Osteoblast (primary cell): ENCODE measurements at regions not wholly inside any gene's neighbourhood (a gene's known extent, or its start where the extent isn't known, plus 50 kb on each side); places are given as distances from the start of the nearest gene placed in this dataset.
A peak's percentile ranks its signal among the peaks of the same experiment; 100 is the strongest.

Experiments
- DNase-seq: peaks from one replicate; pipeline ENCODE4 v3.0.0; 2011; ENCODE audit warnings: low spot score, mixed read lengths; ENCODE audit not compliant: insufficient read length; ENCODE audit errors: missing footprints
- H2AFZ ChIP-seq: 2 replicates; pipeline ENCODE4 v1.6.0; 2011; ENCODE audit warnings: mild to moderate bottlenecking, low read length
- H3K27ac ChIP-seq: 2 replicates; pipeline ENCODE4 v1.5.1; 2011; ENCODE audit warnings: mild to moderate bottlenecking, low read depth, low read length, moderate library complexity
- H3K27me3 ChIP-seq: 2 replicates; pipeline ENCODE4 v1.6.0; 2012; ENCODE audit warnings: mild to moderate bottlenecking, control low read depth, inconsistent platforms, low read length, moderate library complexity; ENCODE audit not compliant: insufficient read depth
- H3K36me3 ChIP-seq: 2 replicates; pipeline ENCODE4 v1.5.1; 2011; ENCODE audit warnings: mild to moderate bottlenecking, low read length, control low read depth, moderate library complexity; ENCODE audit not compliant: insufficient read depth
- H3K4me1 ChIP-seq: 2 replicates; pipeline ENCODE4 v1.5.1; 2011; ENCODE audit warnings: mild to moderate bottlenecking, low read length, control low read depth, moderate library complexity; ENCODE audit not compliant: insufficient read depth
- H3K4me2 ChIP-seq: 2 replicates; pipeline ENCODE4 v1.6.0; 2011; ENCODE audit warnings: mild to moderate bottlenecking, low read length; ENCODE audit not compliant: insufficient read depth
- H3K4me3 ChIP-seq: fragments of 200-600 bp; sonication (generic); 3 replicates; pipeline ENCODE4 v1.5.1; 2012; ENCODE audit warnings: mild to moderate bottlenecking, low read length, inconsistent platforms; ENCODE audit not compliant: insufficient read depth
- H3K79me2 ChIP-seq: 2 replicates; pipeline ENCODE4 v1.6.0; 2012; ENCODE audit warnings: mild to moderate bottlenecking, low read length, control low read depth, inconsistent platforms; ENCODE audit not compliant: insufficient read depth
- H3K9me3 ChIP-seq: 2 replicates; pipeline ENCODE4 v1.5.1; 2011; ENCODE audit warnings: low read depth, low read length, control low read depth
- H4K20me1 ChIP-seq: 2 replicates; pipeline ENCODE4 v1.6.0; 2012; ENCODE audit warnings: mild to moderate bottlenecking, low read length, control low read depth; ENCODE audit not compliant: insufficient read depth
- TF ChIP-seq, protein P1 (sequence below): IDR thresholded peaks from 2 replicates; pipeline ENCODE4 v1.5.1; 2011; ENCODE audit warnings: mild to moderate bottlenecking, low read depth, low read length, moderate library complexity; ENCODE audit errors: extremely low read depth

DNA sequence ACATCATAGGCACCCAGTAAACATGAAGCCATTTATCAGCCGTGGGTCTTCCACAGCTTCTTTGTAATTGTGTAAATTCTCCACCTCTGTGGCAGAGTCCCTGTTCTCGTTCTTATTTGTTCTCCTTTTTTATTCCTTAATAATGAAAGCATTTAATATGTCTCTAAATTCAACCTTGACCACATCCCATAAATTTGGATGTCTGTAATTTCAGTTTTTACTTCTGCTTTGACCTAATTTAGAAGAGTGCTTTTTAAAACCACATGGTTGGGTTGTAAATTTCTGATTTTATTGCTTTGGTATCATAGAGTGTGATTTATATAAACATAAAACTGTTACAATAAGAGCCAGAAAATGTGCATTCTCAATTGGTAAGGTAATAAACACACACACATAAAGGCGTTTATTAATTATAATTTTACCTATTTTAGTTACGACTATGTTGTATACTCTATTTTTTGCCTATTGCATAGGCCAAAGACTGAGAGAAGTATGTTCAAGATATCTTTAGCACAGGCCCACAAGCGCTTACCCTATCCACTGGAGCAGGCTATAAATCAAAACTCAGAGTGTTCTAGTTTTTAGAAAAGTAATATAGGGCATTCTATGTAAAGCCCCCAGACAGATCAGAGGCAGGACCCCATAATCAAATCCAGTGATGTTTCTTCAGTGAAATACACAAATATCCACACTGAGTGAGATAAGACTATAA lies 58.0 kb upstream of the CCND1 start:
- no peak for DNase-seq
- H3K79me2 ChIP-seq = no peaks in the 10 kb centered on the region
- no peak overlapping the region for H3K4me2 ChIP-seq
- peaks cover 7% of the 10 kb centered on the region for H3K4me1 ChIP-seq
- H4K20me1 ChIP-seq = no peaks in the 10 kb centered on the region
- no peaks in the 10 kb centered on the region for H3K9me3 ChIP-seq
- H3K27ac ChIP-seq = no peak overlapping the region
- H2AFZ ChIP-seq = no peak overlapping the region
- H3K27me3 ChIP-seq = no peaks in the 10 kb centered on the region
- TF ChIP-seq, protein P1, sequence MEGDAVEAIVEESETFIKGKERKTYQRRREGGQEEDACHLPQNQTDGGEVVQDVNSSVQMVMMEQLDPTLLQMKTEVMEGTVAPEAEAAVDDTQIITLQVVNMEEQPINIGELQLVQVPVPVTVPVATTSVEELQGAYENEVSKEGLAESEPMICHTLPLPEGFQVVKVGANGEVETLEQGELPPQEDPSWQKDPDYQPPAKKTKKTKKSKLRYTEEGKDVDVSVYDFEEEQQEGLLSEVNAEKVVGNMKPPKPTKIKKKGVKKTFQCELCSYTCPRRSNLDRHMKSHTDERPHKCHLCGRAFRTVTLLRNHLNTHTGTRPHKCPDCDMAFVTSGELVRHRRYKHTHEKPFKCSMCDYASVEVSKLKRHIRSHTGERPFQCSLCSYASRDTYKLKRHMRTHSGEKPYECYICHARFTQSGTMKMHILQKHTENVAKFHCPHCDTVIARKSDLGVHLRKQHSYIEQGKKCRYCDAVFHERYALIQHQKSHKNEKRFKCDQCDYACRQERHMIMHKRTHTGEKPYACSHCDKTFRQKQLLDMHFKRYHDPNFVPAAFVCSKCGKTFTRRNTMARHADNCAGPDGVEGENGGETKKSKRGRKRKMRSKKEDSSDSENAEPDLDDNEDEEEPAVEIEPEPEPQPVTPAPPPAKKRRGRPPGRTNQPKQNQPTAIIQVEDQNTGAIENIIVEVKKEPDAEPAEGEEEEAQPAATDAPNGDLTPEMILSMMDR = no peak
- H3K4me3 ChIP-seq = no peak overlapping the region
- no peaks in the 10 kb centered on the region for H3K36me3 ChIP-seq

DNA sequence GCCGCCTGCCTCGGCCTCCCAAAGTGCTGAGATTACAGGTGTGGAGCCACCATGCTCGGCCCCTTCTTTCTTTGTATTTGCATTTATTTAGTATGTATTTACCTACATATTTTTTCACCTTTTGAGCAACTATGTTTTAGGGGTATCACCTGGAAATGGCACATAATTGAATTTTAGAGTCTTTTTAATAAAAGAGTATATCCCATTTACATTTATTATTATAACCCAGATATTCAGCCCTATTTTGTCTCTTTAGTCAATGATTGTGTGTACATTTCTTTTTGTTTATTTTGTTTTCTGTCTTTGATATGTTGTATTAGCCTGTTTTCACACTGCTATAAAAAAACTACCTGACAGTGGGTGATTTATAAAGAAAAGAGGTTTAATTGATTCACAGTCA lies 56.8 kb upstream of the CCND1 start:
- Histone ChIP-seq H4K20me1 (no peaks in the 10 kb centered on the region), H2AFZ (no peak overlapping the region), H3K9me3 (no peaks in the 10 kb centered on the region), H3K36me3 (no peaks in the 10 kb centered on the region), H3K4me3 (no peak overlapping the region), H3K4me2 (no peak overlapping the region), H3K4me1 (peaks cover 15% of the 10 kb centered on the region), H3K27me3 (no peaks in the 10 kb centered on the region), H3K79me2 (no peaks in the 10 kb centered on the region), H3K27ac (no peak overlapping the region)
- TF ChIP-seq, protein P1 = no peak
- DNase-seq = no peak

DNA sequence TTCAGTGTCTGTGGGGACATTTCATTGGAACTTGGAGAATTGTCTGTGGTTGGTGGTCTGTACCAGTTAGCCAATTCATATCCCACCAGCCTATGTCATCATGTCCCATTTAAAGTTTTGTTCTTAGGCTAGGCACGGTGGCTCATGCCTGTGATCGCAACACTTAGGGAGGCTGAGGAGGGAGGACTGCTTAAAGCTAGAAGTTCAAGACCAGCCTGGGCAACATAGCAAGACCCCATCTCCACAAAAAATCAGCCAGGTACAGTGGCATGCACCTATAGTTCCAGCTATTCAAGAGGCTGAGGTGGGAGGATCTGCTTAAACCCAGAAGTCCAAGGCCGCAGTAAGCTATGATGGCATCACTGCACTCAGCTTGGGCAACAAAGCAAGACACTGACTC lies 55.6 kb upstream of the CCND1 start:
- no peak overlapping the region for H3K4me3 ChIP-seq
- H3K36me3 ChIP-seq = no peaks in the 10 kb centered on the region
- no peaks in the 10 kb centered on the region for H4K20me1 ChIP-seq
- no peaks in the 10 kb centered on the region for H3K79me2 ChIP-seq
- no peaks in the 10 kb centered on the region for H3K9me3 ChIP-seq
- peaks cover 15% of the 10 kb centered on the region for H3K4me1 ChIP-seq
- H3K4me2 ChIP-seq = no peak overlapping the region
- no peaks in the 10 kb centered on the region for H3K27me3 ChIP-seq
- TF ChIP-seq, protein P1 = no peak
- H2AFZ ChIP-seq = no peak overlapping the region
- no peak for DNase-seq
- no peak overlapping the region for H3K27ac ChIP-seq

DNA sequence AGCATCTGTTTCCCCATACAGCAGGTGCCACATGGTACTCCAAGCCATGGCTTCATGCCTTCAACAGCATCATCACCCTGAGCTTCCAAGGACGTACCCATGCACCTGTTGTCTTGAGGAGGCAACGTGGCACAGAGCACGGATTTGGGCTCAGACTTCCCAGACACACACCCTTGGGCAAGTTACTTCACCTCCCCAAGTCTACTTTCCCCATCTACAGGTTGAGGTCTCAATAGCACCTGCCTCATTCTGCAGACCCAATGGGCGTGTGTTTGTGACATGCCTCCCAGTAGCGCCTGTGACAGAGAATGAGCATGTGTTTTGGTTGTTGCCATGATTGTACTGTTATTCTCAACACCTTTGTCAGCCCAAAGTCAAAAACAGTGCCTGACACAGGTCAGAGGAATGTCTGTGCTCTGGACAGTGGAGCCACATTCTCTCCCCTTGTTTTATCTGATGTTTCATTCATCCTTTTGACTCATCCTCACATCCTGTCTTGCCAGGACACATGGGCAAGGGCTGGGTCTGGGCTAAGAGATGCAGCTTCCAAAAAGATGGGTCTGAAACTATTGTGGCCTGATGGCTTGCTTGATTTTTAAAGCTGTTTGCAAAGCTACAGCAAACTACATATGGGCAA lies 53.4 kb upstream of the CCND1 start:
- H3K27me3 ChIP-seq = no peaks in the 10 kb centered on the region
- TF ChIP-seq, protein P1 = no peak
- no peaks in the 10 kb centered on the region for H3K79me2 ChIP-seq
- H3K36me3 ChIP-seq = no peaks in the 10 kb centered on the region
- peak; percentile 93 for DNase-seq
- no peak overlapping the region for H2AFZ ChIP-seq
- peak overlapping the region; percentile 8 for H3K4me2 ChIP-seq
- no peak overlapping the region for H3K4me3 ChIP-seq
- no peaks in the 10 kb centered on the region for H3K9me3 ChIP-seq
- H3K4me1 ChIP-seq = peaks cover 15% of the 10 kb centered on the region
- H4K20me1 ChIP-seq = no peaks in the 10 kb centered on the region
- H3K27ac ChIP-seq = peak overlapping the region; percentile 78
